ENCODE measurements at regions not wholly inside any gene's neighbourhood (a gene's known extent, or its start where the extent isn't known, plus 50 kb on each side); places are given as distances from the start of the nearest gene placed in this dataset.

- no peak overlapping the region for H3K4me3 ChIP-seq (ENCODE audit: low read length)
- DNase-seq (ENCODE audit: low read depth), result no peak
- TF ChIP-seq CTCF (IDR thresholded peaks at IDR 0.05; ENCODE audit: insufficient read depth, low read depth, low read length, missing control alignments), result no peak
Observed at GRCh38 chr4:58090539-58090938, 980.4 kb upstream of the IGFBP7 start.

GRCh38 chr4:58081356-58081755 lies 971.2 kb upstream of the IGFBP7 start:
- no peak for DNase-seq (ENCODE audit: low read depth)
- TF ChIP-seq CTCF (IDR thresholded peaks at IDR 0.05; ENCODE audit: insufficient read depth, low read depth, low read length, missing control alignments), result no peak
- no peak overlapping the region for H3K4me3 ChIP-seq (ENCODE audit: low read length)

- no peak for DNase-seq (ENCODE audit: low read depth)
- H3K4me3 ChIP-seq (ENCODE audit: low read length), result no peak overlapping the region
- TF ChIP-seq CTCF (IDR thresholded peaks at IDR 0.05; ENCODE audit: insufficient read depth, low read depth, low read length, missing control alignments), result no peak
Observed at GRCh38 chr4:58075724-58076123, 965.5 kb upstream of the IGFBP7 start.

- no peak for DNase-seq (ENCODE audit: low read depth)
- no peak overlapping the region for H3K4me3 ChIP-seq (ENCODE audit: low read length)
- TF ChIP-seq CTCF (IDR thresholded peaks at IDR 0.05; ENCODE audit: insufficient read depth, low read depth, low read length, missing control alignments), result no peak
Observed at GRCh38 chr4:58074382-58074781, 964.2 kb upstream of the IGFBP7 start.

GRCh38 chr4:58070726-58071125 lies 960.5 kb upstream of the IGFBP7 start:
- no peak for TF ChIP-seq CTCF (IDR thresholded peaks at IDR 0.05; ENCODE audit: insufficient read depth, low read depth, low read length, missing control alignments)
- H3K4me3 ChIP-seq (ENCODE audit: low read length), result no peak overlapping the region
- DNase-seq (ENCODE audit: low read depth), result no peak

- H3K4me3 ChIP-seq (ENCODE audit: low read length), result no peak overlapping the region
- DNase-seq (ENCODE audit: low read depth), result no peak
- TF ChIP-seq CTCF (IDR thresholded peaks at IDR 0.05; ENCODE audit: insufficient read depth, low read depth, low read length, missing control alignments), result no peak
Observed at GRCh38 chr4:58064653-58065052, 954.5 kb upstream of the IGFBP7 start.

- no peak for TF ChIP-seq CTCF (IDR thresholded peaks at IDR 0.05; ENCODE audit: insufficient read depth, low read depth, low read length, missing control alignments)
Observed at GRCh38 chr4:58063404-58064160, 953.4 kb upstream of the IGFBP7 start.

More at GRCh38 chr4:58063404-58064160, 953.4 kb upstream of the IGFBP7 start:
- no peak overlapping the region for H3K4me3 ChIP-seq (ENCODE audit: low read length)
- no peak for DNase-seq (ENCODE audit: low read depth)
